Parathyroid adenoma (tissue), 2 donors: ENCODE measurements at regions not wholly inside any gene's neighbourhood (a gene's known extent, or its start where the extent isn't known, plus 50 kb on each side); places are given as distances from the start of the nearest gene placed in this dataset.

Source experiments
- H2AFZ ChIP-seq: fragments of 300-600 bp; sonication (generic); one replicate; pipeline ENCODE4 v1.7.0; 2017; ENCODE audit warnings: antibody characterized with exemption, mild to moderate bottlenecking
- H3K27ac ChIP-seq: fragments of 300-600 bp; sonication (generic); one replicate; pipeline ENCODE4 v1.7.0; 2017
- H3K27me3 ChIP-seq: fragments of 300-600 bp; sonication (generic); one replicate; pipeline ENCODE4 v1.7.0; 2017; ENCODE audit warnings: low read length; ENCODE audit not compliant: control insufficient read depth, insufficient read depth
- H3K36me3 ChIP-seq: fragments of 300-600 bp; sonication (generic); one replicate; pipeline ENCODE4 v1.7.0; 2017; ENCODE audit warnings: low read length; ENCODE audit not compliant: control insufficient read depth, insufficient read depth
- H3K4me1 ChIP-seq: fragments of 300-600 bp; sonication (generic); one replicate; pipeline ENCODE4 v1.7.0; 2017; ENCODE audit warnings: control low read depth
- H3K4me2 ChIP-seq: fragments of 300-600 bp; sonication (generic); one replicate; pipeline ENCODE4 v1.7.0; 2017; ENCODE audit warnings: low read length
- H3K4me3 ChIP-seq: fragments of 300-600 bp; sonication (generic); one replicate; pipeline ENCODE4 v1.7.0; 2017; ENCODE audit warnings: low read depth, low read length
- H3K79me2 ChIP-seq: fragments of 300-600 bp; sonication (generic); one replicate; pipeline ENCODE4 v1.7.0; 2017; ENCODE audit warnings: control low read depth
- H3K9ac ChIP-seq: fragments of 300-600 bp; sonication (generic); one replicate; pipeline ENCODE4 v1.7.0; 2017; ENCODE audit warnings: mild to moderate bottlenecking
- H3K9me3 ChIP-seq: fragments of 300-600 bp; sonication (generic); one replicate; pipeline ENCODE4 v1.7.0; 2017; ENCODE audit warnings: low read length; ENCODE audit not compliant: control insufficient read depth
- CTCF ChIP-seq: fragments of 300-600 bp; sonication (generic); IDR thresholded peaks from one replicate; pipeline ENCODE4 v1.7.0; 2017; ENCODE audit warnings: antibody characterized with exemption, mild to moderate bottlenecking
- donor health status: primary hyperparathyroidism.

- Histone ChIP-seq H3K36me3 (no peaks in the 10 kb centered on the region), H3K9ac (no peak overlapping the region), H3K27ac (no peak overlapping the region), H3K4me2 (no peak overlapping the region), H2AFZ (no peak overlapping the region), H3K4me1 (no peaks in the 10 kb centered on the region), H3K27me3 (no peaks in the 10 kb centered on the region), H3K79me2 (no peaks in the 10 kb centered on the region), H3K9me3 (no peaks in the 10 kb centered on the region), H3K4me3 (no peak overlapping the region)
- TF ChIP-seq CTCF: no peak
Measured at GRCh38 chr21:43317254-43317748, 109.6 kb downstream of the SIK1 start.

- no peak overlapping the region for H3K27ac ChIP-seq
- H3K27me3 ChIP-seq: no peaks in the 10 kb centered on the region
- H3K4me2 ChIP-seq: no peak overlapping the region
- TF ChIP-seq CTCF: no peak
- H3K36me3 ChIP-seq: no peaks in the 10 kb centered on the region
- H3K79me2 ChIP-seq: no peaks in the 10 kb centered on the region
- no peaks in the 10 kb centered on the region for H3K9me3 ChIP-seq
- no peak overlapping the region for H3K9ac ChIP-seq
- H2AFZ ChIP-seq: no peak overlapping the region
- no peak overlapping the region for H3K4me3 ChIP-seq
- H3K4me1 ChIP-seq: no peaks in the 10 kb centered on the region
Measured at GRCh38 chr21:43316156-43316845, 110.6 kb downstream of the SIK1 start.

DNA sequence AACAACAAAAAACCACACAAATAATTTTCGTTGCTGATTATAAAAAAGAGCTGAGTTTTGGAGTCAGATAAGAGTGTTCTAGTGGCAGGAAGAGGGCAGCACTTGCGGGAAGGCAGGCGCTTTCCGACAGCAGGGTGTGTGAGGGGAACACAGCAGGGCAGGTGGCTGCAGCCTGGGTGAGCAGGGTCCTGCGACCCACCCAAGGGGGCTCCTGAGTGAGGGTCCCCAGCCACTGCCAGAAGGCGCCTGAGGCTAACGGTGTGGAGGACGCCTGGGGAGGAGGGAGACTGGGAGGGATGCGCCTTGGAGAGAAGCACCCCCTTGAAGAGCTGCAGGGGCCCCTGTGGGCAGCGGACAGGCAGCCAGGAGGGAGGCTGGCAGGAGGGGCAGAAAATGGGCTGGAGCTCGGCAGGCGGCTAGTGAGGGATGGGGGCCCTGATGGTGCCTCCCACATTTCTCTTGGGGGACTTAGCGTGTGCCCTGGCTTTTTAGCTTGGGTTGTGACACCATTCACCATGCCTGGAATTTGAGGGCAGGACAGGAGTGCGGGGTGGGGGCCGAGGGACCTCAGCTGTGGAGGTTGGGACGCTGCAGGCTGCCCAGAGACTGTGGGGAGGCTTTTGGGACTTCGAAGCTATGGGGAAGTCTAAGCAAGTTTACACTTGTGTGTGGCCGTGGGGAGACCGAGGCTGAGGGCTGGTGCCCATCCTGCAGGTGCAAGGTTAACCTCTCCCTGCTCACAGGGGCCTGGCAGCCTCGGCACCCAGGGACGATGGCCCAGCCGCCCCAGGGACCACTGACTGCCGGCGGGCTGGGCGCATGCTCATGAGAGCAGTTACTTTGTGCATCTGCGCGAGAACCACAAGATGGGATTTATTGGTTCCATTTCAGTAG lies 111.4 kb downstream of the SIK1 start:
- Histone ChIP-seq H3K27me3 (no peaks in the 10 kb centered on the region), H3K36me3 (no peaks in the 10 kb centered on the region), H3K27ac (no peak overlapping the region), H3K4me3 (no peak overlapping the region), H3K9ac (no peak overlapping the region), H2AFZ (no peak overlapping the region), H3K4me1 (no peaks in the 10 kb centered on the region), H3K79me2 (no peaks in the 10 kb centered on the region), H3K9me3 (no peaks in the 10 kb centered on the region), H3K4me2 (no peak overlapping the region)
- TF ChIP-seq CTCF: no peak

GRCh38 chr21:43313939-43314405 lies 113.0 kb downstream of the SIK1 start:
- Histone ChIP-seq H3K79me2 (no peaks in the 10 kb centered on the region), H3K36me3 (no peaks in the 10 kb centered on the region), H3K27ac (no peak overlapping the region), H3K4me3 (no peak overlapping the region), H2AFZ (no peak overlapping the region), H3K9ac (no peak overlapping the region), H3K4me2 (no peak overlapping the region), H3K27me3 (no peaks in the 10 kb centered on the region), H3K9me3 (no peaks in the 10 kb centered on the region), H3K4me1 (no peaks in the 10 kb centered on the region)
- TF ChIP-seq CTCF: no peak
